HK-2 (cell line): ENCODE measurements at regions not wholly inside any gene's neighbourhood (a gene's known extent, or its start where the extent isn't known, plus 50 kb on each side); places are given as distances from the start of the nearest gene placed in this dataset.

Experiments
- DNase-seq: peaks from one replicate; pipeline ENCODE4 v3.0.0-alpha.2; 2018; ENCODE audit not compliant: unreplicated experiment

DNA sequence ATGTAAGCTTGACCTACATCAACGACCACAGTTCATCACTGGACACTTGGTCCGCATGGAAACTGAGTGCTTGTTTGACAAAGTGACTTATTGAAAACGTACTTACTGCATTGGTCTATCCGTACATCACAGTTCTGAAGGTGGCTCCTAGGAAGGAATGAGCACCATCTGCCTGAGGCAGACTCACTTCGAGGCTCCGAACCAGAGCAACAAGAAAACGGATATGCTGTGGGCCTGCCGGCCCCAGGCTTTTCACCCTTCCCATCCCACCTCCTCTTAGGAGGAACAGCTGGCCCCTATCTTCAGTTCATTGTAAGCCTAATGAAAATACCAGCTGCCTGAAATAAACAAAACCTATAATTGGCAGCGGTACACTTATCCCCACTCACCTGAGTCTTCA is 67.2 kb upstream of the TSLP start:
- DNase-seq = no peak

DNA sequence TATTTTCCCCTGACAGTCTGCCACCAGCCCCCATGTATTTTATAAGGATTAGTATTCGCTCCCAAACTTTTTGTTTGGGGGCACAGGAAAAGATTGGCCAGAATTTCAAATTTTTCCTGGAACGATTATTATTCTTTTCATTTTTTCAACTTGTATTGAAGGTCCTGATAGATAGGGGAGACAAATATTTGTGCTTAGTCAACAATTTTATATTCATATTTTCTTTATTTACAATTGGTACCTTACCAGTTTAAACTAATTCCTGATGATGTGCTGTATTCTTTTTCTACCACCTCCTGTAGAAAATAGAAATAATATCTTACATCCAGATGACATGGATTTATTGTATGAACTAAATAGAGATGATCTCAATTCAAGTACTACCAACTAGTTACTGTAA is 60.7 kb upstream of the TSLP start:
- DNase-seq = no peak

GRCh38 chr5:111013011-111013410 is 58.5 kb upstream of the TSLP start:
- no peak for DNase-seq

DNA sequence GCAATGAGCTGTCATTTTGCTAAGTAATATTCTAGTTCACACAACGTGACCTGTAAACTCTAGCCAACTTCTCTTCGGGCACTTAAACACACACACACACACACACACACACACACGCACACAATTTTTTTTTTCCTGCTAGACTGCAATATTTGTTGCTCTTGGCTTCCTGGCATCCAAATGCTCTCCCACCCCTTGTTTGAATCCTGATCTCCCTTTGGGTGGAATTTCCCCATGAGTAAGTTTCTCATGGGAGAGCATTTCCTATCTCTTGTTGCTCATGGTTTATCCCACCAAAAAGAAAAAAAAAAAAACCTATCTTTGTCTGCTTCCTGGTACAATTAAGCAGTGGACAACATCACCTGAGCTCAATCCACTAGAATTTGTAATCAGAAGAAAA is 54.7 kb upstream of the TSLP start:
- DNase-seq = no peak

DNA sequence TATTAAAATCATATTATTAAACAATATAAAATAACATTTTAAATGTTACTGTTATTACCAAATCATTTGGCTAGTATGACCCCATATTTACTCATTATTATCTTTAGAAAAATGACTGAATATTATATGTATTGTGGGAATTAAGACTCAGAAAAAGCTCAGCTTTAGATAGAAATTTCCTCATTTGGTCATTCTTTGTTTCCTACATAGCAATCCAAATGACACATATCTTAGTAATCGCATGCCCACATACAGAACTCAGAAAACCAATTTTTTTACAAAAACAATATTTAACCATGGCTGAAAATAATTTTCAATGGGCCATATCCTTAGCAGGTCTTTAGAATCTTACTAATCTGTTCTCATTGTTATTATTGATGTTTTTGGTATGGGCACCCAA is 53.8 kb upstream of the TSLP start:
- no peak for DNase-seq
